Activated B cell treated with CpG ODN at 0.5 μM for 24 hours (primary cell): ENCODE measurements at regions not wholly inside any gene's neighbourhood (a gene's known extent, or its start where the extent isn't known, plus 50 kb on each side); places are given as distances from the start of the nearest gene placed in this dataset.
"Not testable (repeated sequence)": the region's sequence is repeated elsewhere in the genome, so short reads cannot be mapped to it uniquely, and the experiment has no call there.

ENCODE experiments used
- ATAC-seq: fragments of 200-7000 bp; cut with Tn5 transposase; one replicate; pipeline ENCODE4 v1.10.0; 2021; ENCODE audit warnings: low read depth, mild to moderate bottlenecking, moderate library complexity
- CTCF ChIA-PET: fragments of 350-600 bp; sonication (Branson Sonifier 250); formaldehyde crosslinking; loops from one replicate; lab custom pipeline; 2021; ENCODE audit warnings: antibody characterized with exemption; lab: Charles Lee
- POLR2A ChIA-PET: fragments of 350-600 bp; sonication (Branson Sonifier 250); formaldehyde crosslinking; loops from one replicate; lab custom pipeline; 2021; ENCODE audit warnings: antibody characterized with exemption; lab: Charles Lee
- DNase-seq: peaks from one replicate; pipeline ENCODE4 v3.0.0; 2022
- H3K27ac Mint-ChIP-seq: one replicate; pipeline ENCODE4 v1.8.0; 2020; ENCODE audit warnings: mixed read lengths
- H3K27me3 Mint-ChIP-seq: one replicate; pipeline ENCODE4 v1.8.0; 2021; ENCODE audit warnings: mixed read lengths
- H3K36me3 Mint-ChIP-seq: one replicate; pipeline ENCODE4 v1.8.0; 2021; ENCODE audit warnings: low read depth, mixed read lengths
- H3K4me1 Mint-ChIP-seq: one replicate; pipeline ENCODE4 v1.8.0; 2021; ENCODE audit warnings: mixed read lengths
- H3K4me3 Mint-ChIP-seq: one replicate; pipeline ENCODE4 v1.8.0; 2020; ENCODE audit warnings: mild to moderate bottlenecking, mixed read lengths
- H3K9me3 Mint-ChIP-seq: one replicate; pipeline ENCODE4 v1.8.0; 2020; ENCODE audit warnings: mixed read lengths
- intact Hi-C: fragments of 100-400 bp; cut with micrococcal nuclease; formaldehyde crosslinking; loops from one replicate; pipeline ENCODE4 v1.15.1; 2024

GRCh38 chr1:120557605-120558302 lies 142.9 kb downstream of the NBPF8 start:
- H3K4me3 Mint-ChIP-seq, result peak overlapping the region; percentile 83
- H3K36me3 Mint-ChIP-seq, H3K27me3 Mint-ChIP-seq, CTCF ChIA-PET, intact Hi-C loops, H3K4me1 Mint-ChIP-seq, DNase-seq, POLR2A ChIA-PET, H3K9me3 Mint-ChIP-seq, ATAC-seq, H3K27ac Mint-ChIP-seq: not testable (repeated sequence)

GRCh38 chr1:120558303-120559060 lies 143.6 kb downstream of the NBPF8 start:
- CTCF ChIA-PET, H3K9me3 Mint-ChIP-seq, intact Hi-C loops, H3K4me1 Mint-ChIP-seq, H3K36me3 Mint-ChIP-seq, POLR2A ChIA-PET, H3K27me3 Mint-ChIP-seq: not testable (repeated sequence)
- Mint-ChIP-seq H3K4me3 (peak overlapping the region; percentile 88), H3K27ac (peak overlapping the region; percentile 74)
- peak; percentile 85 for ATAC-seq
- peak; percentile 55 for DNase-seq

- H3K9me3 Mint-ChIP-seq, CTCF ChIA-PET, H3K27me3 Mint-ChIP-seq, H3K36me3 Mint-ChIP-seq, H3K4me3 Mint-ChIP-seq, H3K27ac Mint-ChIP-seq, H3K4me1 Mint-ChIP-seq, DNase-seq, intact Hi-C loops, ATAC-seq, POLR2A ChIA-PET: not testable (repeated sequence)
Observed at GRCh38 chr1:120561767-120562166, 146.9 kb downstream of the NBPF8 start.

- intact Hi-C loops, H3K27ac Mint-ChIP-seq, H3K4me3 Mint-ChIP-seq, H3K27me3 Mint-ChIP-seq, H3K36me3 Mint-ChIP-seq, H3K9me3 Mint-ChIP-seq, ATAC-seq, POLR2A ChIA-PET, CTCF ChIA-PET, H3K4me1 Mint-ChIP-seq, DNase-seq: not testable (repeated sequence)
Observed at GRCh38 chr1:120565396-120565795, 150.6 kb downstream of the NBPF8 start.

- intact Hi-C loops, H3K4me3 Mint-ChIP-seq, ATAC-seq, H3K27ac Mint-ChIP-seq, DNase-seq, POLR2A ChIA-PET, H3K27me3 Mint-ChIP-seq, H3K9me3 Mint-ChIP-seq, H3K4me1 Mint-ChIP-seq, H3K36me3 Mint-ChIP-seq, CTCF ChIA-PET: not testable (repeated sequence)
Observed at GRCh38 chr1:120567620-120568019, 152.8 kb downstream of the NBPF8 start.

GRCh38 chr1:120575201-120575600 lies 148.5 kb upstream of the NBPF26 start:
- H3K36me3 Mint-ChIP-seq, H3K27ac Mint-ChIP-seq, H3K4me1 Mint-ChIP-seq, POLR2A ChIA-PET, H3K9me3 Mint-ChIP-seq, CTCF ChIA-PET, H3K27me3 Mint-ChIP-seq, ATAC-seq, H3K4me3 Mint-ChIP-seq, DNase-seq, intact Hi-C loops: not testable (repeated sequence)

- H3K4me3 Mint-ChIP-seq, H3K4me1 Mint-ChIP-seq, CTCF ChIA-PET, DNase-seq, H3K27me3 Mint-ChIP-seq, H3K27ac Mint-ChIP-seq, ATAC-seq, H3K9me3 Mint-ChIP-seq, H3K36me3 Mint-ChIP-seq, intact Hi-C loops, POLR2A ChIA-PET: not testable (repeated sequence)
Observed at GRCh38 chr1:120582135-120582534, 141.6 kb upstream of the NBPF26 start.

- ATAC-seq, POLR2A ChIA-PET, H3K36me3 Mint-ChIP-seq, H3K27ac Mint-ChIP-seq, DNase-seq, H3K4me1 Mint-ChIP-seq, H3K27me3 Mint-ChIP-seq, H3K4me3 Mint-ChIP-seq, H3K9me3 Mint-ChIP-seq, intact Hi-C loops, CTCF ChIA-PET: not testable (repeated sequence)
Observed at GRCh38 chr1:120586053-120586452, 137.7 kb upstream of the NBPF26 start.

GRCh38 chr1:120588811-120589210 lies 134.9 kb upstream of the NBPF26 start:
- H3K4me1 Mint-ChIP-seq, CTCF ChIA-PET, H3K27ac Mint-ChIP-seq, H3K9me3 Mint-ChIP-seq, intact Hi-C loops, ATAC-seq, DNase-seq, H3K36me3 Mint-ChIP-seq, H3K4me3 Mint-ChIP-seq, POLR2A ChIA-PET, H3K27me3 Mint-ChIP-seq: not testable (repeated sequence)

- H3K27ac Mint-ChIP-seq, H3K27me3 Mint-ChIP-seq, H3K4me1 Mint-ChIP-seq, H3K4me3 Mint-ChIP-seq, CTCF ChIA-PET, intact Hi-C loops, POLR2A ChIA-PET, H3K36me3 Mint-ChIP-seq, H3K9me3 Mint-ChIP-seq, DNase-seq: not testable (repeated sequence)
- ATAC-seq, result peak; percentile 42
Observed at GRCh38 chr1:120591774-120592173, 132.0 kb upstream of the NBPF26 start.

- H3K9me3 Mint-ChIP-seq, H3K4me1 Mint-ChIP-seq, intact Hi-C loops, H3K36me3 Mint-ChIP-seq, H3K4me3 Mint-ChIP-seq, CTCF ChIA-PET, DNase-seq, POLR2A ChIA-PET, H3K27ac Mint-ChIP-seq, H3K27me3 Mint-ChIP-seq, ATAC-seq: not testable (repeated sequence)
Observed at GRCh38 chr1:120592943-120593342, 130.8 kb upstream of the NBPF26 start.

- H3K27me3 Mint-ChIP-seq, H3K4me1 Mint-ChIP-seq, POLR2A ChIA-PET, H3K9me3 Mint-ChIP-seq, CTCF ChIA-PET, H3K36me3 Mint-ChIP-seq, H3K27ac Mint-ChIP-seq, ATAC-seq, DNase-seq, H3K4me3 Mint-ChIP-seq, intact Hi-C loops: not testable (repeated sequence)
Observed at GRCh38 chr1:120593648-120594047, 130.1 kb upstream of the NBPF26 start.
